HCT116 (cell line): ENCODE measurements at regions not wholly inside any gene's neighbourhood (a gene's known extent, or its start where the extent isn't known, plus 50 kb on each side); places are given as distances from the start of the nearest gene placed in this dataset.

Source experiments
- ATAC-seq: fragments of 200-7000 bp; cut with Tn5 transposase; 2 replicates; pipeline ENCODE4 v1.9.1; 2020; ENCODE audit warnings: mild to moderate bottlenecking, moderate library complexity
- BruUV-seq: library from RNA; stranded (reverse); fragments of 400-500 nt; replicated peaks from 2 replicates; lab custom pipeline; 2021; lab: Mats Ljungman, UMichigan
- CTCF ChIA-PET: fragments of 300-600 bp; sonication (Branson Sonifier 250); formaldehyde crosslinking; loops from one replicate; lab custom pipeline; 2021; ENCODE audit warnings: antibody characterized with exemption; lab: Charles Lee
- POLR2A ChIA-PET: fragments of 300-600, 350-600 bp; sonication (Branson Sonifier 250); formaldehyde crosslinking; loops from one replicate; lab custom pipeline; 2021; ENCODE audit warnings: antibody characterized with exemption; lab: Charles Lee
- RAD21 ChIA-PET, 2 experiments: fragments of 300-600 bp; sonication (Branson Sonifier 250); formaldehyde crosslinking; loops; one replicate each; lab custom pipeline; 2023; ENCODE audit warnings: low total read pairs in 2 of 2; ENCODE audit not compliant: uncharacterized antibody in 2 of 2, unreplicated experiment in 2 of 2, low non-redundant PET in 1 of 2; lab: Charles Lee
- DNase-seq: peaks from one replicate; pipeline ENCODE4 v3.0.0-alpha.2; 2010; ENCODE audit warnings: low read depth, low spot score
- H2AFZ ChIP-seq: fragments of 200-600 bp; shearing (Covaris generic), sonication (generic); 2 replicates; pipeline ENCODE4 v1.6.1; 2017; ENCODE audit warnings: low read depth, mixed run types, mixed read lengths, antibody characterized with exemption, low read length; ENCODE audit not compliant: poor library complexity, severe bottlenecking
- H3K27ac ChIP-seq: 2 replicates; pipeline ENCODE4 v1.5.1; 2012; ENCODE audit warnings: low read depth, low read length
- H3K27me3 ChIP-seq: fragments of 200-600 bp; sonication (generic); 2 replicates; pipeline ENCODE4 v1.6.1; 2016; ENCODE audit warnings: mixed run types, low read length, mixed read lengths; ENCODE audit not compliant: insufficient read depth
- H3K36me3 ChIP-seq, 2 experiments: fragments of 200-500 bp in 1 of 2; fragments of 200-600 bp in 1 of 2; sonication (Bioruptor generic) in 1 of 2; sonication (generic) in 1 of 2; 2 replicates each; pipeline versions ENCODE4 v1.5.1 to v1.6.1; 2014 to 2016; ENCODE audit warnings: low read length in 2 of 2, inconsistent platforms in 1 of 2, mixed read lengths in 1 of 2, mixed run types in 1 of 2; ENCODE audit not compliant: insufficient read depth in 2 of 2, control insufficient read depth in 1 of 2
- H3K4me1 ChIP-seq, 2 experiments: fragments of 200-600 bp in 1 of 2; sonication (generic) in 1 of 2; 2 replicates each; pipeline versions ENCODE4 v1.5.1 to v1.6.1; 2012 to 2017; ENCODE audit warnings: low read length in 2 of 2, inconsistent platforms in 1 of 2, mild to moderate bottlenecking in 1 of 2, mixed read lengths in 1 of 2, mixed run types in 1 of 2, moderate library complexity in 1 of 2; ENCODE audit not compliant: insufficient read depth in 2 of 2, control insufficient read depth in 1 of 2
- H3K4me2 ChIP-seq: fragments of 200-600 bp; sonication (generic); 2 replicates; pipeline ENCODE4 v1.6.1; 2017; ENCODE audit warnings: mixed run types, low read length, mixed read lengths
- H3K4me3 ChIP-seq, 2 experiments: fragments of 200-600 bp in 1 of 2; sonication (generic) in 1 of 2; replicated peaks in 1 of 2; 2 replicates each; pipeline ENCODE4 v1.5.1; 2011 to 2016; ENCODE audit warnings: low read length in 2 of 2, control low read depth in 1 of 2, low read depth in 1 of 2, mild to moderate bottlenecking in 1 of 2, mixed read lengths in 1 of 2, mixed run types in 1 of 2
- H3K79me2 ChIP-seq: fragments of 200-600 bp; sonication (generic); 2 replicates; pipeline ENCODE4 v1.6.1; 2017; ENCODE audit warnings: mild to moderate bottlenecking, mixed run types, low read length, moderate library complexity, mixed read lengths; ENCODE audit not compliant: insufficient read depth
- H3K9ac ChIP-seq: fragments of 200-600 bp; sonication (generic); 2 replicates; pipeline ENCODE4 v1.6.1; 2016; ENCODE audit warnings: low read length, mixed read lengths
- H3K9me2 ChIP-seq: fragments of 200-600 bp; sonication (generic), shearing (Covaris generic); 2 replicates; pipeline ENCODE4 v1.6.1; 2017; ENCODE audit warnings: mixed run types, mild to moderate bottlenecking, moderate library complexity; ENCODE audit not compliant: insufficient read depth
- H3K9me3 ChIP-seq, 2 experiments: fragments of 200-500 bp in 1 of 2; fragments of 200-600 bp in 1 of 2; sonication (Bioruptor generic) in 1 of 2; sonication (generic) in 1 of 2; 2 replicates each; pipeline ENCODE4 v1.6.1; 2014 to 2017; ENCODE audit warnings: low read length in 2 of 2, mixed read lengths in 2 of 2, inconsistent platforms in 1 of 2, low read depth in 1 of 2, mild to moderate bottlenecking in 1 of 2, mixed run types in 1 of 2, moderate library complexity in 1 of 2; ENCODE audit not compliant: control insufficient read depth in 1 of 2, insufficient read depth in 1 of 2
- H4K20me1 ChIP-seq: fragments of 200-600 bp; sonication (generic), shearing (Covaris generic); 2 replicates; pipeline ENCODE4 v1.6.1; 2017; ENCODE audit warnings: mixed run types, mild to moderate bottlenecking, moderate library complexity; ENCODE audit not compliant: insufficient read depth
- CEBPB ChIP-seq: IDR thresholded peaks from 2 replicates; pipeline ENCODE4 v1.6.1; 2012; ENCODE audit warnings: low read depth
- EGR1 ChIP-seq: IDR thresholded peaks from 2 replicates; pipeline ENCODE4 v1.6.1; 2012; ENCODE audit warnings: low read depth
- ELF1 ChIP-seq: IDR thresholded peaks from 2 replicates; pipeline ENCODE4 v1.6.1; 2012; ENCODE audit warnings: low read depth, borderline replicate concordance
- EZH2phosphoT487 ChIP-seq: fragments of 200-600 bp; IDR thresholded peaks from 2 replicates; pipeline ENCODE4 v1.6.1; 2018; ENCODE audit warnings: antibody characterized with exemption, borderline replicate concordance
- FOSL1 ChIP-seq: IDR thresholded peaks from 2 replicates; pipeline ENCODE4 v1.6.1; 2012; ENCODE audit warnings: low read depth
- POLR2A ChIP-seq: IDR thresholded peaks from 2 replicates; pipeline ENCODE4 v1.7.0; 2011; ENCODE audit warnings: borderline replicate concordance; ENCODE audit not compliant: insufficient read depth, insufficient read length; ENCODE audit errors: extremely low read depth
- RAD21 ChIP-seq: IDR thresholded peaks from 2 replicates; pipeline ENCODE4 v1.6.1; 2012; ENCODE audit warnings: low read depth, mild to moderate bottlenecking
- SIN3A ChIP-seq: IDR thresholded peaks from 2 replicates; pipeline ENCODE4 v1.6.1; 2012; ENCODE audit warnings: low read depth
- SP1 ChIP-seq: IDR thresholded peaks from 2 replicates; pipeline ENCODE4 v1.6.1; 2012; ENCODE audit warnings: low read depth
- SRF ChIP-seq: IDR thresholded peaks from 2 replicates; pipeline ENCODE4 v1.6.1; 2012; ENCODE audit warnings: low read depth
- ZFX ChIP-seq: fragments of 450-650 bp; IDR thresholded peaks from 2 replicates; pipeline ENCODE4 v1.6.1; 2017
- intact Hi-C: fragments of 100-400 bp; cut with micrococcal nuclease; formaldehyde crosslinking; loops from 2 replicates; pipeline ENCODE4 v1.10.0; 2022
- TF ChIP-seq, protein P1 (sequence below), 3 experiments: fragments of 200-600 bp in 1 of 3; sonication (generic) in 1 of 3; IDR thresholded peaks in 2 of 3; conservative IDR thresholded peaks in 1 of 3; 2 replicates each; pipeline ENCODE4 v1.5.1; 2012 to 2017; ENCODE audit warnings: low read depth in 2 of 3, low read length in 2 of 3, antibody characterized with exemption in 1 of 3, borderline replicate concordance in 1 of 3, control low read depth in 1 of 3, mild to moderate bottlenecking in 1 of 3, mixed read lengths in 1 of 3, mixed run types in 1 of 3, moderate library complexity in 1 of 3; ENCODE audit not compliant: insufficient read depth in 1 of 3
- TF ChIP-seq, protein P2 (sequence below): IDR thresholded peaks from 2 replicates; pipeline ENCODE4 v1.6.1; 2012; ENCODE audit warnings: low read depth
- TF ChIP-seq, protein P3 (sequence below): IDR thresholded peaks from 2 replicates; pipeline ENCODE4 v1.6.1; 2012

DNA sequence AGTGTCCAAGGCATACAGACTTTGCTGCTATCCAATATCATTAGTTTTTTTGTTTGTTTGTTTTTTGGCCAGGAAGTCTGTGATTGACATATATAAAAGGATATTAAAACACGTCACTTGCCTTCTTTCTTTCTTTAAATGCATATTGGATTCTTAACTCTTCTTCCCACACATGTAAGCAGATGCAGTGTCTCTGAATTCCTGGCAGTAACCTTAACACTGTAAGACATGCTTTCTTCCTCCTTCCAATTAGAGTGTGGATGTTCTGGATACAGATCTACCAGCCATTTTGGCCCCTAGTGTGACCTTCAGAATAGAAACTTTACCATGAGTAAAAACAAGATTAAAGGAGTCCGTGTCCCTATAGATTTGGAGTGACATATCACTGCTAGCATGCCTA is 967.4 kb upstream of the PRR20A start:
- Histone ChIP-seq H3K27me3 (no peaks in the 10 kb centered on the region), H3K79me2 (no peaks in the 10 kb centered on the region), H3K4me1 (no peaks in the 10 kb centered on the region), H4K20me1 (no peaks in the 10 kb centered on the region)
- TF ChIP-seq FOSL1 (no peak), SRF (no peak), RAD21 (no peak)
- TF ChIP-seq, all 23 proteins: peak for 0
- Histone ChIP-seq H3K9me3 (peaks cover 18 to 30% of the 10 kb centered on the region in 2 experiments; a peak in 2 of 4 replicates), H3K9ac (no peak overlapping the region), H3K9me2 (no peaks in the 10 kb centered on the region), H3K36me3 (no peaks in the 10 kb centered on the region), H3K4me3 (no peak overlapping the region), H3K4me2 (no peak overlapping the region), H3K27ac (no peak overlapping the region), H2AFZ (no peak overlapping the region)
- RAD21 ChIA-PET, result no interaction called here
- POLR2A ChIA-PET, result no interaction called here
- no TSS peak for BruUV-seq
- DNase-seq (no peak), ATAC-seq (no peak)
- intact Hi-C loops, result no loop called here
- CTCF ChIA-PET, result no interaction called here

DNA sequence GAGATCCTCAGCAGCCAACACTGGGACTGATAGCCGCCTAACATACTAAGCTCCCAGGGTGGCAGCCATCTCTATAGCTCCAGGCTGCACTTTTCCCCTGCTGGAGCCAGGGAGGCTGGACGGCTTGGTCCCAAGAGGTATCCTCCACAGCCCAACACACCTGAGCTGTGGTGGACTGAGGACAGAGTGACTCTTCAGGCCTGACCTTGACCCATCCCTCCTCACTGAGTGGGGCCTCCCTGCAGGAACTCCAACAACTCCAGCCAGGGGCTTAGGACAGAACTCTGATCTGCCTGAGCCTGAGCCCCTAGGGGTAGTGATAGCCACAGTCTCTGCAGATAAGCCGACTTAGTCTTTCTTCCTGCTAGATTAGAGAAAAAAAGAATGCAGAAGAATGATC is 958.1 kb upstream of the PRR20A start:
- Histone ChIP-seq H3K9me3 (peaks cover 13 to 23% of the 10 kb centered on the region in 2 experiments; a peak in 2 of 4 replicates), H3K27me3 (no peaks in the 10 kb centered on the region), H4K20me1 (no peaks in the 10 kb centered on the region), H2AFZ (no peak overlapping the region), H3K79me2 (no peaks in the 10 kb centered on the region), H3K9ac (no peak overlapping the region), H3K4me1 (no peaks in the 10 kb centered on the region), H3K27ac (no peak overlapping the region), H3K36me3 (no peaks in the 10 kb centered on the region), H3K4me2 (no peak overlapping the region), H3K9me2 (no peaks in the 10 kb centered on the region), H3K4me3 (no peak overlapping the region)
- BruUV-seq, result no TSS peak
- ATAC-seq (no peak), DNase-seq (no peak)
- CTCF ChIA-PET, result no interaction called here
- intact Hi-C loops, result no loop called here
- TF ChIP-seq ELF1 (no peak), FOSL1 (no peak), RAD21 (no peak), ZFX (no peak), SIN3A (no peak), EGR1 (no peak), CEBPB (no peak), POLR2A (no peak), EZH2phosphoT487 (no peak), SP1 (no peak), SRF (no peak)
- TF ChIP-seq, protein P1, sequence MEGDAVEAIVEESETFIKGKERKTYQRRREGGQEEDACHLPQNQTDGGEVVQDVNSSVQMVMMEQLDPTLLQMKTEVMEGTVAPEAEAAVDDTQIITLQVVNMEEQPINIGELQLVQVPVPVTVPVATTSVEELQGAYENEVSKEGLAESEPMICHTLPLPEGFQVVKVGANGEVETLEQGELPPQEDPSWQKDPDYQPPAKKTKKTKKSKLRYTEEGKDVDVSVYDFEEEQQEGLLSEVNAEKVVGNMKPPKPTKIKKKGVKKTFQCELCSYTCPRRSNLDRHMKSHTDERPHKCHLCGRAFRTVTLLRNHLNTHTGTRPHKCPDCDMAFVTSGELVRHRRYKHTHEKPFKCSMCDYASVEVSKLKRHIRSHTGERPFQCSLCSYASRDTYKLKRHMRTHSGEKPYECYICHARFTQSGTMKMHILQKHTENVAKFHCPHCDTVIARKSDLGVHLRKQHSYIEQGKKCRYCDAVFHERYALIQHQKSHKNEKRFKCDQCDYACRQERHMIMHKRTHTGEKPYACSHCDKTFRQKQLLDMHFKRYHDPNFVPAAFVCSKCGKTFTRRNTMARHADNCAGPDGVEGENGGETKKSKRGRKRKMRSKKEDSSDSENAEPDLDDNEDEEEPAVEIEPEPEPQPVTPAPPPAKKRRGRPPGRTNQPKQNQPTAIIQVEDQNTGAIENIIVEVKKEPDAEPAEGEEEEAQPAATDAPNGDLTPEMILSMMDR (IDR thresholded peaks at IDR 0.05 in 2 of 3, conservative IDR thresholded peaks at IDR 0.05 in 1 of 3; ENCODE audit: borderline replicate concordance in 1 of 3, insufficient read depth in 1 of 3, low read depth in 2 of 3, low read length in 2 of 3), result no peak
- TF ChIP-seq, protein P2, sequence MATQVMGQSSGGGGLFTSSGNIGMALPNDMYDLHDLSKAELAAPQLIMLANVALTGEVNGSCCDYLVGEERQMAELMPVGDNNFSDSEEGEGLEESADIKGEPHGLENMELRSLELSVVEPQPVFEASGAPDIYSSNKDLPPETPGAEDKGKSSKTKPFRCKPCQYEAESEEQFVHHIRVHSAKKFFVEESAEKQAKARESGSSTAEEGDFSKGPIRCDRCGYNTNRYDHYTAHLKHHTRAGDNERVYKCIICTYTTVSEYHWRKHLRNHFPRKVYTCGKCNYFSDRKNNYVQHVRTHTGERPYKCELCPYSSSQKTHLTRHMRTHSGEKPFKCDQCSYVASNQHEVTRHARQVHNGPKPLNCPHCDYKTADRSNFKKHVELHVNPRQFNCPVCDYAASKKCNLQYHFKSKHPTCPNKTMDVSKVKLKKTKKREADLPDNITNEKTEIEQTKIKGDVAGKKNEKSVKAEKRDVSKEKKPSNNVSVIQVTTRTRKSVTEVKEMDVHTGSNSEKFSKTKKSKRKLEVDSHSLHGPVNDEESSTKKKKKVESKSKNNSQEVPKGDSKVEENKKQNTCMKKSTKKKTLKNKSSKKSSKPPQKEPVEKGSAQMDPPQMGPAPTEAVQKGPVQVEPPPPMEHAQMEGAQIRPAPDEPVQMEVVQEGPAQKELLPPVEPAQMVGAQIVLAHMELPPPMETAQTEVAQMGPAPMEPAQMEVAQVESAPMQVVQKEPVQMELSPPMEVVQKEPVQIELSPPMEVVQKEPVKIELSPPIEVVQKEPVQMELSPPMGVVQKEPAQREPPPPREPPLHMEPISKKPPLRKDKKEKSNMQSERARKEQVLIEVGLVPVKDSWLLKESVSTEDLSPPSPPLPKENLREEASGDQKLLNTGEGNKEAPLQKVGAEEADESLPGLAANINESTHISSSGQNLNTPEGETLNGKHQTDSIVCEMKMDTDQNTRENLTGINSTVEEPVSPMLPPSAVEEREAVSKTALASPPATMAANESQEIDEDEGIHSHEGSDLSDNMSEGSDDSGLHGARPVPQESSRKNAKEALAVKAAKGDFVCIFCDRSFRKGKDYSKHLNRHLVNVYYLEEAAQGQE, result no peak
- TF ChIP-seq, protein P3, sequence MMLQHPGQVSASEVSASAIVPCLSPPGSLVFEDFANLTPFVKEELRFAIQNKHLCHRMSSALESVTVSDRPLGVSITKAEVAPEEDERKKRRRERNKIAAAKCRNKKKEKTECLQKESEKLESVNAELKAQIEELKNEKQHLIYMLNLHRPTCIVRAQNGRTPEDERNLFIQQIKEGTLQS, result no peak
- RAD21 ChIA-PET, result no interaction called here
- POLR2A ChIA-PET, result no interaction called here
